Endothelial cell of umbilical vein (primary cell): ENCODE measurements at regions not wholly inside any gene's neighbourhood (a gene's known extent, or its start where the extent isn't known, plus 50 kb on each side); places are given as distances from the start of the nearest gene placed in this dataset.

Experiments
- BruUV-seq: library from RNA; stranded (reverse); fragments of 400-500 nt; replicated peaks from 2 replicates; lab custom pipeline; 2021; lab: Mats Ljungman, UMichigan
- CTCF ChIA-PET: fragments of 300-600, 350-600 bp; sonication (Branson Sonifier 250); formaldehyde crosslinking; loops from one replicate; lab custom pipeline; 2021; ENCODE audit warnings: antibody characterized with exemption, inconsistent platforms; lab: Charles Lee
- POLR2A ChIA-PET: fragments of 300-600, 350-600 bp; sonication (Branson Sonifier 250); formaldehyde crosslinking; loops from one replicate; lab custom pipeline; 2021; ENCODE audit warnings: antibody characterized with exemption, inconsistent platforms; lab: Charles Lee
- DNase-seq: peaks from one replicate; pipeline ENCODE4 v3.0.0-alpha.2; 2011; ENCODE audit warnings: low read depth, low spot score
- FAIRE-seq: peaks from 2 replicates; lab custom pipeline; 2011; peaks lifted over from hg19 to GRCh38; lab: Jason Lieb, UNC
- H2AFZ ChIP-seq: 2 replicates; pipeline ENCODE4 v1.6.0; 2012; ENCODE audit warnings: low read depth, low read length, control low read depth, inconsistent platforms
- H3K27ac ChIP-seq: 2 replicates; pipeline ENCODE4 v1.5.1; 2011; ENCODE audit warnings: low read depth, mild to moderate bottlenecking, control low read depth, low read length, moderate library complexity; ENCODE audit not compliant: insufficient read depth
- H3K27me3 ChIP-seq, 2 experiments: 2 replicates each; pipeline versions ENCODE4 v1.6.0 to v1.6.1; 2011; ENCODE audit warnings: low read length in 2 of 2, mixed read lengths in 1 of 2; ENCODE audit not compliant: control insufficient read depth in 2 of 2, insufficient read depth in 2 of 2
- H3K36me3 ChIP-seq, 2 experiments: 2 replicates in 1 of 2; 3 replicates in 1 of 2; pipeline ENCODE4 v1.5.1; 2011; ENCODE audit warnings: low read length in 2 of 2, mild to moderate bottlenecking in 1 of 2, moderate library complexity in 1 of 2; ENCODE audit not compliant: control insufficient read depth in 2 of 2, insufficient read depth in 2 of 2; ENCODE audit errors: extremely low read depth in 1 of 2
- H3K4me1 ChIP-seq: 3 replicates; pipeline ENCODE4 v1.5.1; 2011; ENCODE audit warnings: mild to moderate bottlenecking, low read length; ENCODE audit not compliant: control insufficient read depth, insufficient read depth; ENCODE audit errors: extremely low read depth
- H3K4me2 ChIP-seq: 2 replicates; pipeline ENCODE4 v1.6.1; 2011; ENCODE audit warnings: low read length, control low read depth, mixed read lengths; ENCODE audit not compliant: insufficient read depth
- H3K4me3 ChIP-seq, 3 experiments: fragments of 200-600 bp in 1 of 3; sonication (generic), shearing (Covaris generic) in 1 of 3; replicated peaks in 1 of 3; 2 replicates each; pipeline ENCODE4 v1.5.1; 2011 to 2016; ENCODE audit warnings: control low read depth in 3 of 3, low read length in 3 of 3, mild to moderate bottlenecking in 2 of 3, inconsistent platforms in 1 of 3, low read depth in 1 of 3, moderate library complexity in 1 of 3; ENCODE audit not compliant: insufficient read depth in 1 of 3
- H3K79me2 ChIP-seq: 2 replicates; pipeline ENCODE4 v1.6.0; 2012; ENCODE audit warnings: low read length, inconsistent platforms; ENCODE audit not compliant: control insufficient read depth, insufficient read depth
- H3K9ac ChIP-seq: replicated peaks from 2 replicates; pipeline ENCODE3; 2011; ENCODE audit warnings: low read length, control low read depth; ENCODE audit not compliant: insufficient read depth; ENCODE audit errors: extremely low read depth
- H3K9me1 ChIP-seq: replicated peaks from 3 replicates; pipeline ENCODE4 v1.6.0; 2011; ENCODE audit warnings: mild to moderate bottlenecking, low read length; ENCODE audit not compliant: control insufficient read depth, insufficient read depth; ENCODE audit errors: extremely low read depth
- H3K9me3 ChIP-seq: replicated peaks from 2 replicates; pipeline ENCODE4 v1.5.1; 2012; ENCODE audit warnings: low read length, inconsistent platforms; ENCODE audit not compliant: control insufficient read depth, insufficient read depth
- H4K20me1 ChIP-seq: replicated peaks from 2 replicates; pipeline ENCODE3; 2011; ENCODE audit warnings: mild to moderate bottlenecking, low read length; ENCODE audit not compliant: control insufficient read depth, insufficient read depth; ENCODE audit errors: extremely low read depth
- CTCF ChIP-seq, 2 donors: IDR thresholded peaks; 1 replicate in 1 of 2; 2 replicates in 1 of 2; pipeline ENCODE4 v1.5.1; 2011; ENCODE audit warnings: low read length in 2 of 2, mild to moderate bottlenecking in 2 of 2, moderate library complexity in 2 of 2, control low read depth in 1 of 2, inconsistent platforms in 1 of 2, low read depth in 1 of 2; ENCODE audit not compliant: insufficient read depth in 1 of 2; ENCODE audit errors: extremely low read depth in 1 of 2
- EZH2 ChIP-seq: IDR thresholded peaks from 2 replicates; pipeline ENCODE4 v1.6.1; 2012; ENCODE audit warnings: borderline replicate concordance, low read depth, mild to moderate bottlenecking, moderate library complexity, low read length, inconsistent platforms; ENCODE audit not compliant: severe bottlenecking
- FOS ChIP-seq: IDR thresholded peaks from 2 replicates; pipeline ENCODE4 v1.6.1; 2011; ENCODE audit warnings: mild to moderate bottlenecking, low read length, moderate library complexity, borderline replicate concordance; ENCODE audit not compliant: insufficient read depth
- GATA2 ChIP-seq: IDR thresholded peaks from 2 replicates; pipeline ENCODE4 v1.7.0; 2011; ENCODE audit warnings: low read depth, mild to moderate bottlenecking, moderate library complexity, mixed read lengths, low read length; ENCODE audit not compliant: insufficient read length, insufficient read depth
- JUN ChIP-seq: IDR thresholded peaks from 2 replicates; pipeline ENCODE4 v1.6.1; 2011; ENCODE audit warnings: borderline replicate concordance, low read depth; ENCODE audit not compliant: insufficient read length, insufficient read depth
- MYC ChIP-seq: IDR thresholded peaks from one replicate; pipeline ENCODE4 v1.6.1; 2011; ENCODE audit warnings: mild to moderate bottlenecking, low read depth, low read length
- POLR2A ChIP-seq: IDR thresholded peaks from 2 replicates; pipeline ENCODE4 v1.6.1; 2012; ENCODE audit warnings: low read depth, mild to moderate bottlenecking, control low read depth, low read length
- POLR2AphosphoS5 ChIP-seq: IDR thresholded peaks from 2 replicates; pipeline ENCODE4 v1.6.1; 2012; ENCODE audit warnings: low read depth, mild to moderate bottlenecking, control low read depth, low read length, moderate library complexity; ENCODE audit not compliant: insufficient read depth
- dilution Hi-C: fragments of 300-500 bp; cut with MboI; formaldehyde crosslinking; loops from one replicate; pipeline ENCODE4 v1.15.0; 2019; ENCODE audit warnings: low sequenced_read_pairs; ENCODE audit not compliant: extremely low pct_ligation_motif_present
- intact Hi-C: fragments of 100-400 bp; cut with micrococcal nuclease; formaldehyde crosslinking; loops from one replicate; pipeline ENCODE4 v1.10.0; 2022
- TF ChIP-seq, protein P1 (sequence below): IDR thresholded peaks from 2 replicates; pipeline ENCODE4 v1.6.1; 2011; ENCODE audit not compliant: insufficient read depth, insufficient read length

DNA sequence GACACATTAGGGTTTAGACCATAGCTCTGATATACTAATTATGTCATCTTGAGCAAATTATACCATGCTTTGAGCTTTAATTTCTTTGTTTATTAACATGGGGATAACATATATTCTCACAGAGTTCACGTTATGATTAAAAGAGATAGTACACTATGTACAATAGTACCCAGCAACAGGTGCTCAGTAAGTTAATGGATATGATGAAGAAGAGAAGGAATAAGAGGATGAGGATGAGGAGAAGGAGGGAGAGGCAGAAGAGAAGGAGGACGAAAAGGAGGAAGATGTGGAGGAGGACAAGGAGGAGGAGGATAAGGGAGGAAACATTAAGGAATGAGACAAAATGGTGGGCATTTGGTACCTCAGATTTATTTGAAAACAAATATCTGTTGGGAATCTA, 260.4 kb downstream of the SH2D1A start:
- dilution Hi-C loops (no loop called here), intact Hi-C loops (no loop called here)
- no peak overlapping the region for H3K4me3 ChIP-seq
- H3K36me3 ChIP-seq: no peaks in the 10 kb centered on the region
- POLR2A ChIA-PET: no interaction called here
- CTCF ChIA-PET: no interaction called here
- H3K9me1 ChIP-seq: no peaks in the 10 kb centered on the region
- FAIRE-seq: no peak
- H3K27ac ChIP-seq: no peak overlapping the region
- H3K9me3 ChIP-seq: no peaks in the 10 kb centered on the region
- H4K20me1 ChIP-seq: no peaks in the 10 kb centered on the region
- no peak for DNase-seq
- no peaks in the 10 kb centered on the region for H3K4me1 ChIP-seq
- H3K4me2 ChIP-seq: no peak overlapping the region
- no peak overlapping the region for H2AFZ ChIP-seq
- no peaks in the 10 kb centered on the region for H3K79me2 ChIP-seq
- TF ChIP-seq POLR2AphosphoS5 (no peak), CTCF (IDR thresholded peaks at IDR 0.05; ENCODE audit: extremely low read depth in 1 of 2, insufficient read depth in 1 of 2, low read depth in 1 of 2, low read length in 2 of 2) (no peak), JUN (no peak), POLR2A (no peak), MYC (no peak), EZH2 (no peak), FOS (no peak)
- H3K27me3 ChIP-seq: no peaks in the 10 kb centered on the region
- no TSS peak for BruUV-seq
- no peak overlapping the region for H3K9ac ChIP-seq

- Histone ChIP-seq H3K27me3 (no peaks in the 10 kb centered on the region), H3K9ac (no peak overlapping the region), H3K36me3 (no peaks in the 10 kb centered on the region), H2AFZ (no peak overlapping the region), H3K79me2 (no peaks in the 10 kb centered on the region), H3K4me2 (no peak overlapping the region), H3K9me3 (no peaks in the 10 kb centered on the region), H3K27ac (no peak overlapping the region), H4K20me1 (no peaks in the 10 kb centered on the region), H3K9me1 (no peaks in the 10 kb centered on the region), H3K4me1 (no peaks in the 10 kb centered on the region), H3K4me3 (no peak overlapping the region)
- ChIA-PET POLR2A (no interaction called here), CTCF (no interaction called here)
- BruUV-seq: no TSS peak
- DNase-seq (no peak), FAIRE-seq (no peak)
- dilution Hi-C loops: no loop called here
- intact Hi-C loops: no loop called here
- TF ChIP-seq, protein P1, sequence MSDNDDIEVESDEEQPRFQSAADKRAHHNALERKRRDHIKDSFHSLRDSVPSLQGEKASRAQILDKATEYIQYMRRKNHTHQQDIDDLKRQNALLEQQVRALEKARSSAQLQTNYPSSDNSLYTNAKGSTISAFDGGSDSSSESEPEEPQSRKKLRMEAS: no peak
- TF ChIP-seq MYC (no peak), POLR2A (no peak), GATA2 (no peak), POLR2AphosphoS5 (no peak), JUN (no peak), FOS (no peak)
Observed at GRCh38 chrX:124619710-124620109, 273.3 kb downstream of the SH2D1A start.
